ENCODE measurements at regions not wholly inside any gene's neighbourhood (a gene's known extent, or its start where the extent isn't known, plus 50 kb on each side); places are given as distances from the start of the nearest gene placed in this dataset.

DNA sequence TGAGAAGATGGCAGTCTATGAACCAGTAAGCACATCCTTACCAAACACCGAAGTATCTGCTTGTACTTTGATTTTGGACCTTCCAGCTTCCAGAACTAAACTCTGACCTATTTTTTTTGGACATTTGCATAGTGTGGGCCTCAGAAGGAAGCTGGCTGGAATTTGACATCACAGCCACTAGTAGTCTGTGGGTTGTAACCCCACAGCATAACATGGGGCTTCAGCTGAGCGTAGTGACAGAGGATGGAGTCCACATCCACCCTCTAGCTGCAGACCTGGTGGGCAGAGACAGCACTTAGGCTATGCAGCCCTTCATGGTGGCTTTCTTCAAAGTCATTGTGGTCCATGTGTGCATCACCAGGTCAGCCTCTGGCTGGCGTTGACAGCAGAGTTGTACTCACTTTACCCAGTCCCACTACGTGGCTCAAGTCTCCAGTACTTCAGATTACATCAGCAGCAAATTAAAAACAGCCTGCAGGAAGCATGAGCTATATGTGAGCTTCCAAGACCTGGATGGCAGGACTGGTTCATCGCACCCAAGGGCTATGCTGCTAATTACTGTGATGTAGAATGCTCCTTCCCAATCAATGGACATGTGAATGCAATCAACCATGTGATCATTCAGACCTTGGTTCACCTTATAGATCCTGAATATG lies 58.6 kb upstream of the VPREB1 start:
- H3K4me1 Mint-ChIP-seq (ENCODE audit: insufficient read depth, unreplicated experiment), result no peaks in the 10 kb centered on the region
- ChIA-PET POLR2A (interaction anchor here (1.1 kb wide), 1 partner anchor 11 kb away, joined by 3 read pairs; no protein-coding TSS in a partner anchor), CTCF (interaction anchor here (0.7 to 4.8 kb wide), 5 partner anchors 10 to 76 kb away, joined by 3 to 32 read pairs (median 3); no protein-coding TSS in a partner anchor)
- H3K27me3 Mint-ChIP-seq (ENCODE audit: insufficient read depth, unreplicated experiment), result peaks cover 93% of the 10 kb centered on the region
- H3K9me3 Mint-ChIP-seq (ENCODE audit: unreplicated experiment), result peaks cover 7% of the 10 kb centered on the region
- TF ChIP-seq, protein P1, sequence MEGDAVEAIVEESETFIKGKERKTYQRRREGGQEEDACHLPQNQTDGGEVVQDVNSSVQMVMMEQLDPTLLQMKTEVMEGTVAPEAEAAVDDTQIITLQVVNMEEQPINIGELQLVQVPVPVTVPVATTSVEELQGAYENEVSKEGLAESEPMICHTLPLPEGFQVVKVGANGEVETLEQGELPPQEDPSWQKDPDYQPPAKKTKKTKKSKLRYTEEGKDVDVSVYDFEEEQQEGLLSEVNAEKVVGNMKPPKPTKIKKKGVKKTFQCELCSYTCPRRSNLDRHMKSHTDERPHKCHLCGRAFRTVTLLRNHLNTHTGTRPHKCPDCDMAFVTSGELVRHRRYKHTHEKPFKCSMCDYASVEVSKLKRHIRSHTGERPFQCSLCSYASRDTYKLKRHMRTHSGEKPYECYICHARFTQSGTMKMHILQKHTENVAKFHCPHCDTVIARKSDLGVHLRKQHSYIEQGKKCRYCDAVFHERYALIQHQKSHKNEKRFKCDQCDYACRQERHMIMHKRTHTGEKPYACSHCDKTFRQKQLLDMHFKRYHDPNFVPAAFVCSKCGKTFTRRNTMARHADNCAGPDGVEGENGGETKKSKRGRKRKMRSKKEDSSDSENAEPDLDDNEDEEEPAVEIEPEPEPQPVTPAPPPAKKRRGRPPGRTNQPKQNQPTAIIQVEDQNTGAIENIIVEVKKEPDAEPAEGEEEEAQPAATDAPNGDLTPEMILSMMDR (IDR thresholded peaks at IDR 0.05; ENCODE audit: unreplicated experiment), result no peak
- H3K27ac Mint-ChIP-seq (ENCODE audit: low read depth, unreplicated experiment), result no peak overlapping the region
- BruUV-seq (replicated peaks), result no TSS peak
- no peak overlapping the region for H3K4me3 Mint-ChIP-seq (ENCODE audit: unreplicated experiment)
- intact Hi-C loops (cut with micrococcal nuclease), result no loop called here
- no peaks in the 10 kb centered on the region for H3K36me3 Mint-ChIP-seq (ENCODE audit: insufficient read depth, unreplicated experiment)
- no peak for DNase-seq (ENCODE audit: unreplicated experiment)

DNA sequence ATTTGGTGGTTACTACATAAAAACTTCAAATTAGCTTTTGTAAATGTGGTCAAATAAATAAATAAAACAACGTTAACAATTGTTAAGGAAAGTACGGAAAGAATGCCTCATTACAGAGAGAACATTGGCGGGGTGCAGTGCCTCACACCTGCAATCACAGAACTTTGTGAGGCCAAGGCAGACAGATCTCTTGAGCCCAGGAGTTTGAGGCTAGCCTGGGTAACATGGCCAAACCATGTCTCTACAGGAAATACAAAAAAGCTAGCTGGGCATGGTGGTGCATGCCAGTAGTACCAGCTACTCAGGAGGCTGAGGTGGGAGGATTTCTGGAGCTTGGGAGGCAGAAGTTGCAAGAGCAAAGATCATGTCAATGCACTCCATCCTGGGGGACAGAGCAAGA lies 59.4 kb upstream of the VPREB1 start:
- no peaks in the 10 kb centered on the region for H3K4me1 Mint-ChIP-seq (ENCODE audit: insufficient read depth, unreplicated experiment)
- H3K9me3 Mint-ChIP-seq (ENCODE audit: unreplicated experiment), result peaks cover 7% of the 10 kb centered on the region
- intact Hi-C loops (cut with micrococcal nuclease), result no loop called here
- POLR2A ChIA-PET, result interaction anchor here (1.1 kb wide), 1 partner anchor 12 kb away, joined by 3 read pairs; no protein-coding TSS in a partner anchor
- no peak for DNase-seq (ENCODE audit: unreplicated experiment)
- H3K4me3 Mint-ChIP-seq (ENCODE audit: unreplicated experiment), result no peak overlapping the region
- H3K27ac Mint-ChIP-seq (ENCODE audit: low read depth, unreplicated experiment), result no peak overlapping the region
- H3K27me3 Mint-ChIP-seq (ENCODE audit: insufficient read depth, unreplicated experiment), result peaks cover 93% of the 10 kb centered on the region
- CTCF ChIA-PET, result interaction anchor here (0.6 to 4.8 kb wide), 7 partner anchors 11 to 155 kb away, joined by 3 to 32 read pairs (median 3); no protein-coding TSS in a partner anchor
- TF ChIP-seq, protein P1 (IDR thresholded peaks at IDR 0.05; ENCODE audit: unreplicated experiment), result no peak
- H3K36me3 Mint-ChIP-seq (ENCODE audit: insufficient read depth, unreplicated experiment), result no peaks in the 10 kb centered on the region
- BruUV-seq (replicated peaks), result no TSS peak

DNA sequence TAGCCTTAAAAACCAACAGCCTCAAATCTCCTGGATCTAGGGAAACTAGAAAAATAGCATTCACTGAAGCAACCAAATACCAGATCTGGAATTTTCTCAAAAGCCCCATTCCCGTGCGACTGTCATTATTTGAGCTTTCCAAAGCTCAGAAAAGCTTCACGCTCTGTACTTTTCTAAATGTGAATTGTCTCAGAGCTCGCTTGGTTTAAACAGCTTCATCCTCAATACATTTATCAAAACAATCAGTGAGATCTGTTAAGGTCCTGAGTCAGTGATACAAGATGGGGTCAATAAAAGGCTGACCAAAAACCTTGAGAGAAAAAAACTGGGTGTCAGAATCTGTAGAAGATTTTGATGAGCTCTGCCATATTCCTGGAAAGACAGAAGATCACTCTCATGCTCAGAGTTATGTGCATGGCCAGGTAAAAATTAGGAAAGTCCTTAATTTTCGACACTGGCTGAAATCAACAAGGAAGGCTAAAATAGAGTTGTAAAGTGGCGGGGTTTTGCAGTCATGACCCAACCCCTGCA lies 60.2 kb upstream of the VPREB1 start:
- DNase-seq (ENCODE audit: unreplicated experiment), result no peak
- no TSS peak for BruUV-seq (replicated peaks)
- TF ChIP-seq, protein P1 (IDR thresholded peaks at IDR 0.05; ENCODE audit: unreplicated experiment), result no peak
- intact Hi-C loops (cut with micrococcal nuclease), result no loop called here
- H3K36me3 Mint-ChIP-seq (ENCODE audit: insufficient read depth, unreplicated experiment), result no peaks in the 10 kb centered on the region
- peaks cover 93% of the 10 kb centered on the region for H3K27me3 Mint-ChIP-seq (ENCODE audit: insufficient read depth, unreplicated experiment)
- ChIA-PET POLR2A (no interaction called here), CTCF (interaction anchor here (0.8 to 4.8 kb wide), 10 partner anchors 12 to 233 kb away, joined by 3 to 32 read pairs (median 3); no protein-coding TSS in a partner anchor)
- H3K9me3 Mint-ChIP-seq (ENCODE audit: unreplicated experiment), result peaks cover 7% of the 10 kb centered on the region
- H3K4me3 Mint-ChIP-seq (ENCODE audit: unreplicated experiment), result no peak overlapping the region
- no peaks in the 10 kb centered on the region for H3K4me1 Mint-ChIP-seq (ENCODE audit: insufficient read depth, unreplicated experiment)
- no peak overlapping the region for H3K27ac Mint-ChIP-seq (ENCODE audit: low read depth, unreplicated experiment)

DNA sequence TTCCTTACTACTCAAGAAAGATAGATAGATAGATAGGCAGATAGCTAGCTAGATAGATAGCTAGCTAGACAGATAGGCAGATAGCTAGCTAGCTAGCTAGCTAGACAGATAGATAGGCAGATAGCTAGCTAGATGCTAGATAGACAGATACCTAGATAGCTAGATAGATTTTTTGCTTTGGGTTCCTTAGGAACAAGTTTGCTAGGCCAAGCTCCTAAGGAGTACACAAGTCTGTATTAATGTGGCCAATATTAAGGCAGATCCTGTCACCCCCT lies 61.7 kb upstream of the VPREB1 start:
- ChIA-PET CTCF (interaction anchor here (0.6 to 4.8 kb wide), 5 partner anchors 9 to 121 kb away, joined by 3 to 32 read pairs (median 3); no protein-coding TSS in a partner anchor), POLR2A (no interaction called here)
- no TSS peak for BruUV-seq (replicated peaks)
- Mint-ChIP-seq H3K4me3 (ENCODE audit: unreplicated experiment) (no peak overlapping the region), H3K4me1 (ENCODE audit: insufficient read depth, unreplicated experiment) (no peaks in the 10 kb centered on the region), H3K27ac (ENCODE audit: low read depth, unreplicated experiment) (no peak overlapping the region), H3K9me3 (ENCODE audit: unreplicated experiment) (no peaks in the 10 kb centered on the region), H3K36me3 (ENCODE audit: insufficient read depth, unreplicated experiment) (no peaks in the 10 kb centered on the region), H3K27me3 (ENCODE audit: insufficient read depth, unreplicated experiment) (peaks cover 89% of the 10 kb centered on the region)
- TF ChIP-seq, protein P1 (IDR thresholded peaks at IDR 0.05; ENCODE audit: unreplicated experiment), result no peak
- DNase-seq (ENCODE audit: unreplicated experiment), result no peak
- intact Hi-C loops (cut with micrococcal nuclease), result no loop called here

All from MCF 10A (cell line).